ENCODE measurements at regions not wholly inside any gene's neighbourhood (a gene's known extent, or its start where the extent isn't known, plus 50 kb on each side); places are given as distances from the start of the nearest gene placed in this dataset.

DNA sequence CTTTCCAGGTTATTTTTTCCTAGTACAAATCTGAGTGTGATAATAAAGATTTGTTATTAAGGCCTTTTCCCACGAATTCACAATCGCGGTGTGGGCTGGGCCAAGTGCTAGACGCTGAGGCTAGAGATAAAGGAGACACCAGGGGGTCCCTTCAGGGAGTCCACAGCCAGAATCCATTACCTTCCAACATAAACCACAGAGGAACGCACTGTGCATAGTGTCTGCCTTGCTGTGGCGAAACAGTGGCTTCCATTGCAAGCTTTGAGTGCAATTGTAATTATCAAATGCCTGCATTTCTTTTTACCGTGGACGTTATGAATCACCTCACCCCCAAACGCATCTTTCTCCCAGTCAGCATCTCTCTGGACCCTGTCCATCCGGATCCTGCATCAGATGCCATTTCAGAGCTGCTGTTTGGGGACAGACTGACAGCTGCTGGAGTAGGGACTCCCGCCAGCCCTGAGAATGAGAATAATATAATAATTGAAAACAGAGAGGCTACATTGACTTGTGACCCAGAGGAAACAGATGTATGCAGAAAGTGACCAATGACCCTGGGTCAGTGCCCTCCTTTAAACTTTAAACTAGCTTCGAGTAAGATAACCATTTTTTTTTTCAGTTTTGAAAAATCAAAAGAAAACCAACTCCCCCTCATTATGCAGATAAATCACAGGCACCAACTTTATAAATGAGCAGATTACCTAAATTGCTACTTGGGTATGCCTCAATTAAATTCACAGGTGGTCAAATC is 456.2 kb upstream of the NRP1 start:
- no peak overlapping the region for H3K4me3 ChIP-seq (ENCODE audit: low read depth, low read length)
- no peak for DNase-seq (ENCODE audit: low read depth)
- TF ChIP-seq, protein P1, sequence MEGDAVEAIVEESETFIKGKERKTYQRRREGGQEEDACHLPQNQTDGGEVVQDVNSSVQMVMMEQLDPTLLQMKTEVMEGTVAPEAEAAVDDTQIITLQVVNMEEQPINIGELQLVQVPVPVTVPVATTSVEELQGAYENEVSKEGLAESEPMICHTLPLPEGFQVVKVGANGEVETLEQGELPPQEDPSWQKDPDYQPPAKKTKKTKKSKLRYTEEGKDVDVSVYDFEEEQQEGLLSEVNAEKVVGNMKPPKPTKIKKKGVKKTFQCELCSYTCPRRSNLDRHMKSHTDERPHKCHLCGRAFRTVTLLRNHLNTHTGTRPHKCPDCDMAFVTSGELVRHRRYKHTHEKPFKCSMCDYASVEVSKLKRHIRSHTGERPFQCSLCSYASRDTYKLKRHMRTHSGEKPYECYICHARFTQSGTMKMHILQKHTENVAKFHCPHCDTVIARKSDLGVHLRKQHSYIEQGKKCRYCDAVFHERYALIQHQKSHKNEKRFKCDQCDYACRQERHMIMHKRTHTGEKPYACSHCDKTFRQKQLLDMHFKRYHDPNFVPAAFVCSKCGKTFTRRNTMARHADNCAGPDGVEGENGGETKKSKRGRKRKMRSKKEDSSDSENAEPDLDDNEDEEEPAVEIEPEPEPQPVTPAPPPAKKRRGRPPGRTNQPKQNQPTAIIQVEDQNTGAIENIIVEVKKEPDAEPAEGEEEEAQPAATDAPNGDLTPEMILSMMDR (IDR thresholded peaks at IDR 0.05; ENCODE audit: low read depth, low read length, missing control alignments): no peak

GRCh38 chr10:33783557-33783956 is 449.1 kb upstream of the NRP1 start:
- no peak for DNase-seq (ENCODE audit: low read depth)
- TF ChIP-seq, protein P1 (IDR thresholded peaks at IDR 0.05; ENCODE audit: low read depth, low read length, missing control alignments): no peak
- no peak overlapping the region for H3K4me3 ChIP-seq (ENCODE audit: low read depth, low read length)

GRCh38 chr10:33783078-33783477 is 448.6 kb upstream of the NRP1 start:
- TF ChIP-seq, protein P1 (IDR thresholded peaks at IDR 0.05; ENCODE audit: low read depth, low read length, missing control alignments): no peak
- no peak overlapping the region for H3K4me3 ChIP-seq (ENCODE audit: low read depth, low read length)
- no peak for DNase-seq (ENCODE audit: low read depth)

GRCh38 chr10:33781606-33782395 is 447.3 kb upstream of the NRP1 start:
- H3K4me3 ChIP-seq (ENCODE audit: low read depth, low read length): no peak overlapping the region
- TF ChIP-seq, protein P1 (IDR thresholded peaks at IDR 0.05; ENCODE audit: low read depth, low read length, missing control alignments): no peak
- DNase-seq (ENCODE audit: low read depth): no peak

DNA sequence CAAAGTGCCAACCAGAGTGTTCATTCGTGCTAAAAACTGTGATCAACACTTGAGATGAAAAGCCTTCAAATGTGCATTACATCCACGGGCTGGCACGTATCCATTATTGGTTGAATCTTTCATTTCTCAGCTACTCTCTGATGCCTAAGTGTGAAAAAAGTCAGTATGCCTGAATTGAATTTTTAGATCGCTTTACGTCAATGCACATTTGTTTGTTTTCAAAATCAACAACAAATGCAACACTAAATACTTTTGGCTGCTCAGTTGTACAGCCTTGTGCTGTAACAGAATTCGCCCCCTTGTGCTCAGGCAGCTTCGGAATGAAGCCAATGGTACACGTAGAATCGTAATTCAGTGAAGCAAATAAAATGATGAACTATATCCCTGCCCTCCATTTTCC is 446.5 kb upstream of the NRP1 start:
- DNase-seq (ENCODE audit: low read depth): no peak
- no peak overlapping the region for H3K4me3 ChIP-seq (ENCODE audit: low read depth, low read length)
- TF ChIP-seq, protein P1 (IDR thresholded peaks at IDR 0.05; ENCODE audit: low read depth, low read length, missing control alignments): no peak

GRCh38 chr10:33777223-33777622 is 442.8 kb upstream of the NRP1 start:
- no peak for DNase-seq (ENCODE audit: low read depth)
- no peak overlapping the region for H3K4me3 ChIP-seq (ENCODE audit: low read depth, low read length)
- TF ChIP-seq, protein P1 (IDR thresholded peaks at IDR 0.05; ENCODE audit: low read depth, low read length, missing control alignments): no peak
